Coronary artery (tissue), 2 donors: ENCODE measurements at regions not wholly inside any gene's neighbourhood (a gene's known extent, or its start where the extent isn't known, plus 50 kb on each side); places are given as distances from the start of the nearest gene placed in this dataset.
"Not testable (repeated sequence)": the region's sequence is repeated elsewhere in the genome, so short reads cannot be mapped to it uniquely, and the experiment has no call there.

Experiments used
- DNase-seq: peaks from one replicate; pipeline ENCODE4 v3.0.0-alpha.2; 2017; ENCODE audit warnings: low spot score
- H3K27ac ChIP-seq, 2 donors: fragments of 200-600 bp; sonication (generic); one replicate each; pipeline ENCODE4 v1.5.1; 2016 to 2019
- H3K4me3 ChIP-seq: fragments of 200-600 bp; sonication (generic); 2 replicates; pipeline ENCODE4 v1.5.1; 2016; ENCODE audit warnings: mild to moderate bottlenecking, moderate library complexity
- CTCF ChIP-seq: fragments of 200-600 bp; sonication (generic); IDR thresholded peaks from one replicate; pipeline ENCODE4 v1.5.1; 2019; ENCODE audit warnings: antibody characterized with exemption

GRCh38 chr10:43921881-43922280 lies 273.2 kb upstream of the ZNF32 start:
- H3K4me3 ChIP-seq = no peak overlapping the region
- H3K27ac ChIP-seq = no peak overlapping the region
- TF ChIP-seq CTCF = no peak
- peak; percentile 65 for DNase-seq

- no peak for TF ChIP-seq CTCF
- DNase-seq = peak; percentile 29
- Histone ChIP-seq H3K4me3 (no peak overlapping the region), H3K27ac (no peak overlapping the region)
Measured at GRCh38 chr10:43921478-43921877, 272.8 kb upstream of the ZNF32 start.

DNA sequence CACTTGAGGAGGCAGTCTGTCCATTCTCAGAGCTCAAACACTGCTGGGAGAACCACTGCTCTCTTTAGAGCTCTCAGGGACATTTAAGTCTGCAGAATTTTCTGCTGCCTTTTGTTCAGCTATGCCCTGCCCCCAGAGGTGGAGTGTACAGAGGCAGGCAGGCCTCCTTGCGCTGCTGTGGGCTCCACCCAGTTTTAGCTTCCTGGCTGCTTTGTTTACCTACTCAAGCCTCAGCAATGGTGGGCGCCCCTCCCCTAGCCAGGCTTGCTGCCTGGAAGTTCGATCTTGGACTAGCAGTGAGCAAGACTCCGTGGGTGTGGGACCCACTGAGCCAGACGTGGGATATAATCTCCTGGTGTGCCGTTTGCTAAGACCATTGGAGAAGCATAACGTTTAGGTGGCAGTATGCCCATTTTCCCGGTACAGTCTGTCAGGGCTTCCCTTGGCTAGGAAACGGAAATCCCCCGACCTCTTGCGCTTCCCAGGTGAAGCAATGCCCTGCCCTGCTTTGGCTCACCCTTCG lies 271.6 kb upstream of the ZNF32 start:
- peak; percentile 28 for DNase-seq
- H3K4me3 ChIP-seq, H3K27ac ChIP-seq: not testable (repeated sequence)

GRCh38 chr10:43913676-43914235 lies 265.1 kb upstream of the ZNF32 start:
- Histone ChIP-seq H3K27ac (no peak overlapping the region), H3K4me3 (no peak overlapping the region)
- TF ChIP-seq CTCF = no peak
- DNase-seq = no peak

DNA sequence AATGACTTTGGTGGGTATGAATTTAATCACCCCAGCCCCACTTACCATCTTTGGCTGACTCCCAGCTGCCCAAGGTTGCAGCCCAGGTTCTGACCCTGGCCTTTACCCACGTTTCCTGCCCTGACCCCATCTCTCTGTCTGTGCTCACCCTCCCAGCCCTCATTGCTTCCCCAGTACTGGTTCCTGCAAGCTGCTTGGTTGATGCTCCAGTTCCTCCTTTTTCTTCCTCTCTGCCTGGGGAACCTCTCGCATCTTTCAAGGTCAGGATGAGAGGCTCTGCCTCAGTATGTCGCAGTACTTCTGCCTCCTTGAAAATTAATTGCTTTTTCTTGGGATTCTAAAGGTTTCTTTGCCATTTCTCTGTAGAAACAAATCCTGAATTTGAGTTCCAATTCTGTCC lies 263.8 kb upstream of the ZNF32 start:
- TF ChIP-seq CTCF = no peak
- no peak for DNase-seq
- H3K4me3 ChIP-seq = no peak overlapping the region
- H3K27ac ChIP-seq = no peak overlapping the region

DNA sequence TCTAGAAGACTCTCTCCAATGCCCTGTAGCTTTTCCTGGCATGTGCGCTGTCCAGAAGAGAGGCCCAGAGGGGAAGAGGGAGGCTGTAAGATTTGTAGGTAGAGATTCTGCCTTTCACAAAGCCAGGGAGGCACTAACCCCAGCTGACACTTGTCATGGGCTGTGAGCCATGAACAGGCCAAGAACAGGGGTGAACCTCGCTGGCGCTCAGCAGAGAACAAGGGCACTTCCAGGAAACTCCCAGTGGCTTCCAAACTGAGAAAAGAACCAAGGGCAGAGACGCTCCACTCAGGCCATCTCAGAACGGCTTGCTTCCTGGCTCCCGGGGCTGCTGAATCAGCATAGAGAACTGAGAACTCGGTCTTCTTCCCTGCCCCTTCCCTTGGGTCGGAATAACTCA lies 257.8 kb upstream of the ZNF32 start:
- no peak for TF ChIP-seq CTCF
- DNase-seq = no peak
- Histone ChIP-seq H3K4me3 (no peak overlapping the region), H3K27ac (peak overlapping the region; percentile 7 to 29)

- no peak for TF ChIP-seq CTCF
- H3K4me3 ChIP-seq = no peak overlapping the region
- no peak for DNase-seq
- peak overlapping the region; percentile 19 to 29 for H3K27ac ChIP-seq
Measured at GRCh38 chr10:43905512-43906236, 257.0 kb upstream of the ZNF32 start.
